Left hindlimb (tissue), 1 donor: ENCODE measurements at regions not wholly inside any gene's neighbourhood (a gene's known extent, or its start where the extent isn't known, plus 50 kb on each side); places are given as distances from the start of the nearest gene placed in this dataset.
"Not testable (repeated sequence)": the region's sequence is repeated elsewhere in the genome, so short reads cannot be mapped to it uniquely, and the experiment has no call there.

Source experiments
- DNase-seq: peaks from one replicate; pipeline ENCODE4 v3.0.0-alpha.2; 2018

GRCh38 chr2:212858496-212858895, 292.9 kb downstream of the IKZF2 start:
- DNase-seq, result no peak

- no peak for DNase-seq
These were observed 296.6 kb downstream of the IKZF2 start for GRCh38 chr2:212854771-212855170.

- DNase-seq, result no peak
These were observed 297.3 kb downstream of the IKZF2 start for GRCh38 chr2:212854116-212854515.

- DNase-seq, result no peak
These were observed 305.5 kb downstream of the IKZF2 start for GRCh38 chr2:212845941-212846340.

- no peak for DNase-seq
These were observed 305.0 kb upstream of the ERBB4 start for GRCh38 chr2:212843409-212844199.

GRCh38 chr2:212842544-212843185, 304.1 kb upstream of the ERBB4 start:
- DNase-seq, result no peak

- no peak for DNase-seq
These were observed 302.9 kb upstream of the ERBB4 start for GRCh38 chr2:212841460-212841859.

GRCh38 chr2:212832211-212833195, 293.9 kb upstream of the ERBB4 start:
- no peak for DNase-seq

- no peak for DNase-seq
These were observed 293.1 kb upstream of the ERBB4 start for GRCh38 chr2:212831671-212832199.

- DNase-seq, result no peak
These were observed 277.7 kb upstream of the ERBB4 start for GRCh38 chr2:212816267-212816666.

GRCh38 chr2:212815453-212815852, 276.9 kb upstream of the ERBB4 start:
- no peak for DNase-seq

- no peak for DNase-seq
These were observed 276.3 kb upstream of the ERBB4 start for GRCh38 chr2:212814941-212815340.

- no peak for DNase-seq
These were observed 273.3 kb upstream of the ERBB4 start for GRCh38 chr2:212811921-212812320.

GRCh38 chr2:212811036-212811805, 272.6 kb upstream of the ERBB4 start:
- DNase-seq, result no peak

- DNase-seq, result no peak
These were observed 259.0 kb upstream of the ERBB4 start for GRCh38 chr2:212797484-212798205.

GRCh38 chr2:212794471-212794870, 255.9 kb upstream of the ERBB4 start:
- DNase-seq, result no peak

GRCh38 chr2:212791569-212791968, 253.0 kb upstream of the ERBB4 start:
- no peak for DNase-seq

- not testable (repeated sequence) for DNase-seq
These were observed 247.5 kb upstream of the ERBB4 start for GRCh38 chr2:212786088-212786487.

GRCh38 chr2:212777020-212777491, 238.5 kb upstream of the ERBB4 start:
- DNase-seq, result no peak

- DNase-seq, result no peak
These were observed 235.3 kb upstream of the ERBB4 start for GRCh38 chr2:212773808-212774339.

GRCh38 chr2:212770240-212770639, 231.6 kb upstream of the ERBB4 start:
- DNase-seq, result no peak
